ENCODE measurements at regions not wholly inside any gene's neighbourhood (a gene's known extent, or its start where the extent isn't known, plus 50 kb on each side); places are given as distances from the start of the nearest gene placed in this dataset.

GRCh38 chr1:83500531-83500930, 498.4 kb downstream of the TTLL7 start:
- no peak for TF ChIP-seq CTCF (conservative IDR thresholded peaks at IDR 0.05; ENCODE audit: low read depth, low read length)
- TF ChIP-seq EZH2 (IDR thresholded peaks at IDR 0.05; ENCODE audit: borderline replicate concordance, low read depth, low read length, poor library complexity, severe bottlenecking): no peak

Measured in A673 (cell line).